ENCODE measurements at regions not wholly inside any gene's neighbourhood (a gene's known extent, or its start where the extent isn't known, plus 50 kb on each side); places are given as distances from the start of the nearest gene placed in this dataset.

- DNase-seq (ENCODE audit: low read depth, low spot score), result no peak
- H3K9me3 ChIP-seq (ENCODE audit: control insufficient read depth, insufficient read depth, low read length), result no peaks in the 10 kb centered on the region
- ChIA-PET POLR2A (no interaction called here), CTCF (no interaction called here)
- H3K27me3 ChIP-seq (ENCODE audit: control insufficient read depth, insufficient read depth, low read length), result no peaks in the 10 kb centered on the region
- no peak overlapping the region for H3K27ac ChIP-seq (ENCODE audit: low read depth, low read length)
- H3K4me3 ChIP-seq (ENCODE audit: low read depth, low read length), result no peak overlapping the region
- no peak for TF ChIP-seq CTCF (IDR thresholded peaks at IDR 0.05; ENCODE audit: low read depth, low read length)
Measured at GRCh38 chr2:120959426-120959825, 223.8 kb downstream of the GLI2 start.

GRCh38 chr2:120960770-120961366, 225.2 kb downstream of the GLI2 start:
- Histone ChIP-seq H3K27ac (ENCODE audit: low read depth, low read length) (no peak overlapping the region), H3K27me3 (ENCODE audit: control insufficient read depth, insufficient read depth, low read length) (no peaks in the 10 kb centered on the region), H3K4me3 (ENCODE audit: low read depth, low read length) (no peak overlapping the region), H3K9me3 (ENCODE audit: control insufficient read depth, insufficient read depth, low read length) (no peaks in the 10 kb centered on the region)
- POLR2A ChIA-PET, result no interaction called here
- CTCF ChIA-PET, result no interaction called here
- DNase-seq (ENCODE audit: low read depth, low spot score), result no peak
- no peak for TF ChIP-seq CTCF (IDR thresholded peaks at IDR 0.05; ENCODE audit: low read depth, low read length)

GRCh38 chr2:120961396-120961795, 225.7 kb downstream of the GLI2 start:
- POLR2A ChIA-PET, result interaction anchor here (0.6 kb wide), 1 partner anchor 67 kb away, joined by 6 read pairs; no protein-coding TSS in a partner anchor
- CTCF ChIA-PET, result no interaction called here
- no peak for TF ChIP-seq CTCF (IDR thresholded peaks at IDR 0.05; ENCODE audit: low read depth, low read length)
- no peak for DNase-seq (ENCODE audit: low read depth, low spot score)
- H3K27me3 ChIP-seq (ENCODE audit: control insufficient read depth, insufficient read depth, low read length), result no peaks in the 10 kb centered on the region
- no peak overlapping the region for H3K4me3 ChIP-seq (ENCODE audit: low read depth, low read length)
- H3K27ac ChIP-seq (ENCODE audit: low read depth, low read length), result no peak overlapping the region
- H3K9me3 ChIP-seq (ENCODE audit: control insufficient read depth, insufficient read depth, low read length), result no peaks in the 10 kb centered on the region

GRCh38 chr2:120963997-120964705, 228.5 kb downstream of the GLI2 start:
- Histone ChIP-seq H3K27ac (ENCODE audit: low read depth, low read length) (peak overlapping the region; percentile 21), H3K4me3 (ENCODE audit: low read depth, low read length) (no peak overlapping the region), H3K27me3 (ENCODE audit: control insufficient read depth, insufficient read depth, low read length) (no peaks in the 10 kb centered on the region), H3K9me3 (ENCODE audit: control insufficient read depth, insufficient read depth, low read length) (no peaks in the 10 kb centered on the region; the same call in 1 of the 2 replicates)
- CTCF ChIA-PET, result no interaction called here
- TF ChIP-seq CTCF (IDR thresholded peaks at IDR 0.05; ENCODE audit: low read depth, low read length), result no peak
- no peak for DNase-seq (ENCODE audit: low read depth, low spot score)
- POLR2A ChIA-PET, result no interaction called here

DNA sequence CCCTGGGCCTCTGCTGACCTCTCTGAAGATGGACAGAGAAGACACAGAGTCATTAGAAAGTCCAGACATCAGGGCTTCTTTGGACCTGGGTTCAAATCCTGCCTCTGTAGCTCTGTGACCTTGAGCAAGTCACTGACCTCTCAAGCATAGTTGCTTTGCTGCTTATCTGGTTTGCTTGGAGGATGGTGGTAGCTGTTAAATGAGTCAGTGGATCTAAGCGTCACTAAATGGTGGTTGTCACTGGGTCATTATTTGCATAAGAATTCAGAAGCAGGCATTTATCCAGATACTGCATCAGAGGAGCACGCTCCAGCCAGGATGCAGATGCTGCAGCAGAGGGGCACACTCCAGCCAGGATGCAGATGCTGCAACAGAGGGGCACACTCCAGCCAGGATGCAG, 229.2 kb downstream of the GLI2 start:
- H3K27ac ChIP-seq (ENCODE audit: low read depth, low read length), result no peak overlapping the region
- ChIA-PET POLR2A (no interaction called here), CTCF (no interaction called here)
- no peaks in the 10 kb centered on the region; the same call in 1 of the 2 replicates for H3K9me3 ChIP-seq (ENCODE audit: control insufficient read depth, insufficient read depth, low read length)
- DNase-seq (ENCODE audit: low read depth, low spot score), result no peak
- H3K4me3 ChIP-seq (ENCODE audit: low read depth, low read length), result no peak overlapping the region
- TF ChIP-seq CTCF (IDR thresholded peaks at IDR 0.05; ENCODE audit: low read depth, low read length), result no peak
- no peaks in the 10 kb centered on the region for H3K27me3 ChIP-seq (ENCODE audit: control insufficient read depth, insufficient read depth, low read length)

All from AG04450 (cell line).